GM23338 (cell line): ENCODE measurements at regions not wholly inside any gene's neighbourhood (a gene's known extent, or its start where the extent isn't known, plus 50 kb on each side); places are given as distances from the start of the nearest gene placed in this dataset.

Experiments used
- ATAC-seq: fragments of 200-7000 bp; cut with Tn5 transposase; 3 replicates; pipeline ENCODE4 v1.9.1; 2020
- DNase-seq: peaks from one replicate; pipeline ENCODE4 v3.0.0-alpha.2; 2015; ENCODE audit warnings: low spot score
- H2AFZ ChIP-seq: fragments of 200-600 bp; sonication (generic); 2 replicates; pipeline ENCODE4 v1.8.0; 2016; ENCODE audit warnings: antibody characterized with exemption, mild to moderate bottlenecking, moderate library complexity
- H3F3A ChIP-seq: fragments of 200-600 bp; sonication (generic); replicated peaks from 2 replicates; pipeline ENCODE4 v1.8.0; 2017; ENCODE audit warnings: antibody characterized with exemption, mixed run types, low read depth
- H3K27ac ChIP-seq: fragments of 200-600 bp; sonication (generic); 2 replicates; pipeline ENCODE4 v1.6.1; 2016; ENCODE audit warnings: low read depth
- H3K27me3 ChIP-seq: fragments of 200-600 bp; sonication (generic); 2 replicates; pipeline ENCODE4 v1.8.0; 2016; ENCODE audit warnings: mild to moderate bottlenecking, mixed run types, moderate library complexity; ENCODE audit not compliant: insufficient read depth
- H3K36me3 ChIP-seq: fragments of 200-600 bp; sonication (generic); 2 replicates; pipeline ENCODE4 v1.8.0; 2016; ENCODE audit warnings: mild to moderate bottlenecking; ENCODE audit not compliant: insufficient read depth
- H3K4me1 ChIP-seq: fragments of 200-600 bp; sonication (generic); 2 replicates; pipeline ENCODE4 v1.8.0; 2016; ENCODE audit warnings: mild to moderate bottlenecking, moderate library complexity; ENCODE audit not compliant: insufficient read depth
- H3K4me2 ChIP-seq: fragments of 200-600 bp; sonication (generic); 2 replicates; pipeline ENCODE4 v1.7.1; 2017; ENCODE audit warnings: mixed run types
- H3K4me3 ChIP-seq: fragments of 200-600 bp; sonication (generic); 2 replicates; pipeline ENCODE4 v1.6.1; 2016; ENCODE audit warnings: mixed run types
- H3K79me2 ChIP-seq: fragments of 200-600 bp; sonication (generic); replicated peaks from 2 replicates; pipeline ENCODE4 v1.8.0; 2017; ENCODE audit warnings: mild to moderate bottlenecking; ENCODE audit not compliant: insufficient read depth
- H3K9me2 ChIP-seq: fragments of 200-600 bp; sonication (generic); 2 replicates; pipeline ENCODE4 v1.8.0; 2017; ENCODE audit not compliant: insufficient read depth
- H4K20me1 ChIP-seq: fragments of 200-600 bp; sonication (generic); replicated peaks from 2 replicates; pipeline ENCODE4 v1.8.0; 2017; ENCODE audit warnings: mild to moderate bottlenecking; ENCODE audit not compliant: insufficient read depth
- H3K27ac Mint-ChIP-seq: 2 replicates; pipeline ENCODE4 v1.8.0; 2020; ENCODE audit warnings: inconsistent platforms, mild to moderate bottlenecking, moderate library complexity, mixed read lengths
- H3K27me3 Mint-ChIP-seq: 3 replicates; pipeline ENCODE4 v1.8.0; 2022; ENCODE audit warnings: low read depth, mild to moderate bottlenecking, moderate library complexity, mixed read lengths, inconsistent platforms; ENCODE audit not compliant: insufficient read depth, poor library complexity
- H3K36me3 Mint-ChIP-seq: 3 replicates; pipeline ENCODE4 v1.8.0; 2021; ENCODE audit warnings: low read depth, mild to moderate bottlenecking, inconsistent platforms, moderate library complexity, mixed read lengths
- H3K4me1 Mint-ChIP-seq: 3 replicates; pipeline ENCODE4 v1.8.0; 2020; ENCODE audit warnings: mild to moderate bottlenecking, inconsistent platforms, mixed read lengths
- H3K4me3 Mint-ChIP-seq: 3 replicates; pipeline ENCODE4 v1.8.0; 2021; ENCODE audit warnings: moderate library complexity, mild to moderate bottlenecking, inconsistent platforms, mixed read lengths
- H3K9me3 Mint-ChIP-seq: 3 replicates; pipeline ENCODE4 v1.8.0; 2020; ENCODE audit warnings: moderate library complexity, mild to moderate bottlenecking, inconsistent platforms, mixed read lengths
- CREB1 ChIP-seq: fragments of 250-450 bp; sonication (Bioruptor Pico); IDR thresholded peaks from 2 replicates; pipeline ENCODE4 v1.5.0; 2020; ENCODE audit warnings: low read depth, mild to moderate bottlenecking, moderate library complexity
- CTCF ChIP-seq, 2 experiments: fragments of 200-600 bp in 1 of 2; sonication (generic) in 1 of 2; conservative IDR thresholded peaks; 2 replicates each; pipeline versions ENCODE4 v1.5.1 to v1.6.1; 2016 to 2017; ENCODE audit warnings: antibody characterized with exemption in 2 of 2, low read depth in 2 of 2, mild to moderate bottlenecking in 2 of 2, moderate library complexity in 1 of 2
- ETS1 ChIP-seq: IDR thresholded peaks from 2 replicates; pipeline ENCODE4 v1.6.1; 2016; ENCODE audit warnings: antibody characterized with exemption
- EZH2 ChIP-seq: fragments of 200-600 bp; sonication (generic); IDR thresholded peaks from one replicate; pipeline ENCODE4 v1.8.0; 2017; ENCODE audit warnings: antibody characterized with exemption, mild to moderate bottlenecking, low read depth; ENCODE audit not compliant: unreplicated experiment
- EZH2phosphoT487 ChIP-seq: fragments of 200-600 bp; sonication (generic); IDR thresholded peaks from one replicate; pipeline ENCODE4 v1.8.1; 2018; ENCODE audit warnings: antibody characterized with exemption; ENCODE audit not compliant: unreplicated experiment
- JUNB ChIP-seq: IDR thresholded peaks from one replicate; pipeline ENCODE4 v1.6.1; 2016; ENCODE audit warnings: antibody characterized with exemption; ENCODE audit not compliant: unreplicated experiment
- NANOG ChIP-seq: IDR thresholded peaks from 2 replicates; pipeline ENCODE4 v1.6.1; 2016; ENCODE audit warnings: antibody characterized with exemption, borderline replicate concordance
- POLR2AphosphoS5 ChIP-seq: IDR thresholded peaks from 2 replicates; pipeline ENCODE4 v1.6.1; 2016; ENCODE audit warnings: antibody characterized with exemption, low read depth
- REST ChIP-seq: IDR thresholded peaks from one replicate; pipeline ENCODE4 v1.6.1; 2018; ENCODE audit warnings: antibody characterized with exemption; ENCODE audit not compliant: unreplicated experiment
- STAT1 ChIP-seq: IDR thresholded peaks from one replicate; pipeline ENCODE4 v1.6.1; 2016; ENCODE audit warnings: antibody characterized with exemption; ENCODE audit not compliant: unreplicated experiment
- ZNF114 ChIP-seq: fragments of 250-450 bp; sonication (Bioruptor Pico); IDR thresholded peaks from 2 replicates; pipeline ENCODE4 v1.5.0; 2020; ENCODE audit warnings: mild to moderate bottlenecking, moderate library complexity
- ZNF331 ChIP-seq: fragments of 250-450 bp; sonication (Bioruptor Pico); IDR thresholded peaks from 2 replicates; pipeline ENCODE4 v1.5.0; 2020; ENCODE audit warnings: low read depth, mild to moderate bottlenecking, moderate library complexity
- ZNF462 ChIP-seq: fragments of 250-450 bp; sonication (Bioruptor Pico); IDR thresholded peaks from 2 replicates; pipeline ENCODE4 v1.5.0; 2020; ENCODE audit warnings: mild to moderate bottlenecking, moderate library complexity

GRCh38 chr16:85249418-85250146 is 137.3 kb upstream of the CIBAR2 start:
- H3K27me3 ChIP-seq, result no peaks in the 10 kb centered on the region
- no peak overlapping the region for H3K27ac ChIP-seq
- Mint-ChIP-seq H3K4me1 (peaks cover 16% of the 10 kb centered on the region), H3K9me3 (no peaks in the 10 kb centered on the region; the same call in 2 of the 3 replicates), H3K27me3 (peaks cover 14% of the 10 kb centered on the region), H3K36me3 (no peaks in the 10 kb centered on the region), H3K27ac (no peak overlapping the region), H3K4me3 (no peak overlapping the region)
- H2AFZ ChIP-seq, result no peak overlapping the region
- H3K9me2 ChIP-seq, result no peaks in the 10 kb centered on the region
- H4K20me1 ChIP-seq, result no peaks in the 10 kb centered on the region; the same call in 1 of the 2 replicates
- no peaks in the 10 kb centered on the region for H3K4me1 ChIP-seq
- no peak for DNase-seq
- TF ChIP-seq ETS1 (no peak), JUNB (no peak), ZNF331 (CRISPR knock-in tag) (no peak), NANOG (no peak), CTCF (conservative IDR thresholded peaks at IDR 0.05; ENCODE audit: low read depth in 2 of 2) (no peak), ZNF462 (no peak), REST (no peak), POLR2AphosphoS5 (no peak), EZH2 (no peak), CREB1 (no peak), STAT1 (no peak), ZNF114 (no peak), EZH2phosphoT487 (no peak)
- 0 out of 2 replicates have a peak, but pooled peaks cover 8% of the 10 kb centered on the region for H3K79me2 ChIP-seq
- no peaks in the 10 kb centered on the region for H3K36me3 ChIP-seq
- H3K4me3 ChIP-seq, result no peak overlapping the region
- H3F3A ChIP-seq, result peaks cover 5% of the 10 kb centered on the region; the same call in 1 of the 2 replicates
- no peak overlapping the region for H3K4me2 ChIP-seq
- ATAC-seq, result no peak
